ENCODE measurements at regions not wholly inside any gene's neighbourhood (a gene's known extent, or its start where the extent isn't known, plus 50 kb on each side); places are given as distances from the start of the nearest gene placed in this dataset.

GRCh38 chr2:180652794-180653193, 327.6 kb upstream of the UBE2E3 start:
- H2BK120ac ChIP-seq (ENCODE audit: low read depth, low read length, poor library complexity, severe bottlenecking) = no peak overlapping the region
- H2BK15ac ChIP-seq (ENCODE audit: low read depth, low read length) = no peak overlapping the region
- H4K91ac ChIP-seq (ENCODE audit: insufficient read length, low read depth, low read length) = no peak overlapping the region
- no peak overlapping the region for H3K9ac ChIP-seq (ENCODE audit: extremely low read depth, insufficient read length, low read length)
- no peaks in the 10 kb centered on the region for H4K20me1 ChIP-seq (ENCODE audit: control insufficient read depth, insufficient read depth, insufficient read length)
- H2AFZ ChIP-seq (ENCODE audit: low read length) = no peak overlapping the region
- H3K4me2 ChIP-seq (ENCODE audit: insufficient read depth, insufficient read length, low read length) = no peak overlapping the region
- H3T11ph ChIP-seq (ENCODE audit: low read length) = no peak overlapping the region
- peaks cover 2% of the 10 kb centered on the region; the same call in 1 of the 2 replicates for H3K4me1 ChIP-seq (ENCODE audit: insufficient read depth, low read length)
- Mint-ChIP-seq H3K4me1 (peaks cover 12 to 19% of the 10 kb centered on the region in 2 experiments), H3K36me3 (ENCODE audit: insufficient read depth in 1 of 3, low read depth in 3 of 3) (no peaks in the 10 kb centered on the region), H3K4me3 (no peak overlapping the region), H3K9me3 (no peaks in the 10 kb centered on the region), H3K27me3 (ENCODE audit: low read depth) (no peaks in the 10 kb centered on the region), H3K27ac (no peak overlapping the region; a peak in 1 of 7 replicates)
- no peaks in the 10 kb centered on the region for H3K9me3 ChIP-seq (ENCODE audit: control insufficient read depth, low read depth, low read length)
- no peaks in the 10 kb centered on the region for H3K23me2 ChIP-seq (ENCODE audit: insufficient read length, low read depth, low read length, poor library complexity, severe bottlenecking)
- no peak overlapping the region for H2BK5ac ChIP-seq (ENCODE audit: insufficient read length, low read length)
- no peak overlapping the region for H3K23ac ChIP-seq (ENCODE audit: insufficient read length, low read depth, low read length)
- no peak for DNase-seq
- H3K79me2 ChIP-seq (ENCODE audit: insufficient read depth, low read length) = no peaks in the 10 kb centered on the region
- H2AK5ac ChIP-seq (ENCODE audit: insufficient read length, low read length) = no peak overlapping the region
- H4K5ac ChIP-seq (ENCODE audit: insufficient read length, low read depth, low read length) = no peak overlapping the region
- TF ChIP-seq CTCF (conservative IDR thresholded peaks at IDR 0.05) = no peak
- no peaks in the 10 kb centered on the region for H3K27me3 ChIP-seq (ENCODE audit: insufficient read depth, low read length)
- no peak overlapping the region for H2BK20ac ChIP-seq (ENCODE audit: low read depth, low read length, poor library complexity, severe bottlenecking)
- no peak overlapping the region for H3K4ac ChIP-seq (ENCODE audit: low read depth, low read length)
- H3K56ac ChIP-seq (ENCODE audit: insufficient read length, low read depth, low read length) = no peak overlapping the region
- no peaks in the 10 kb centered on the region for H3K79me1 ChIP-seq (ENCODE audit: insufficient read depth, low read depth, low read length, poor library complexity, severe bottlenecking)
- no peak overlapping the region for H4K8ac ChIP-seq (replicated peaks; ENCODE audit: insufficient read length, low read depth, low read length)
- H3K27ac ChIP-seq (ENCODE audit: insufficient read length, low read depth, low read length) = no peak overlapping the region
- H3K18ac ChIP-seq (ENCODE audit: insufficient read length, low read depth, low read length) = no peak overlapping the region
- no peak overlapping the region for H3K14ac ChIP-seq (ENCODE audit: insufficient read depth, low read length)
- no peak overlapping the region for H2BK12ac ChIP-seq (ENCODE audit: insufficient read length, low read depth, low read length)

Data from H9 (cell line).